Loucy (cell line): ENCODE measurements at regions not wholly inside any gene's neighbourhood (a gene's known extent, or its start where the extent isn't known, plus 50 kb on each side); places are given as distances from the start of the nearest gene placed in this dataset.

Experiments
- H2AFZ ChIP-seq: fragments of 200-600 bp; sonication (generic); 2 replicates; pipeline ENCODE4 v1.6.0; 2016; ENCODE audit warnings: antibody characterized with exemption, mild to moderate bottlenecking, low read length, moderate library complexity
- H3F3A ChIP-seq: fragments of 200-600 bp; 2 replicates; pipeline ENCODE4 v1.6.0; 2016; ENCODE audit warnings: antibody characterized with exemption, low read depth, mild to moderate bottlenecking
- H3K27me3 ChIP-seq: fragments of 200-600 bp; sonication (generic); 2 replicates; pipeline ENCODE4 v1.6.1; 2014; ENCODE audit warnings: low read length, mild to moderate bottlenecking; ENCODE audit not compliant: insufficient read depth, poor library complexity, severe bottlenecking
- H3K36me3 ChIP-seq: fragments of 200-600 bp; sonication (generic); 2 replicates; pipeline ENCODE4 v1.6.1; 2016; ENCODE audit warnings: low read length; ENCODE audit not compliant: insufficient read depth
- H3K4me1 ChIP-seq: fragments of 200-600 bp; sonication (generic); 2 replicates; pipeline ENCODE4 v1.5.1; 2014; ENCODE audit warnings: low read length, mild to moderate bottlenecking; ENCODE audit not compliant: insufficient read depth, poor library complexity, severe bottlenecking
- H3K4me2 ChIP-seq: fragments of 200-600 bp; sonication (generic); 2 replicates; pipeline ENCODE4 v1.6.0; 2014; ENCODE audit warnings: antibody characterized with exemption, low read length, low read depth, mild to moderate bottlenecking; ENCODE audit not compliant: poor library complexity, severe bottlenecking
- H3K4me3 ChIP-seq: fragments of 200-600 bp; sonication (generic); 2 replicates; pipeline ENCODE4 v1.5.1; 2014; ENCODE audit warnings: low read length, mild to moderate bottlenecking, mixed read lengths; ENCODE audit not compliant: poor library complexity, severe bottlenecking
- H3K79me2 ChIP-seq: fragments of 200-600 bp; sonication (generic); 2 replicates; pipeline ENCODE4 v1.6.1; 2014; ENCODE audit warnings: low read length; ENCODE audit not compliant: insufficient read depth
- H3K9ac ChIP-seq: fragments of 200-600 bp; sonication (generic); 2 replicates; pipeline ENCODE4 v1.6.0; 2014; ENCODE audit warnings: mild to moderate bottlenecking, low read depth, low read length, moderate library complexity; ENCODE audit not compliant: poor library complexity, severe bottlenecking
- H3K9me2 ChIP-seq: fragments of 200-600 bp; sonication (generic); replicated peaks from 2 replicates; pipeline ENCODE4 v1.6.1; 2016; ENCODE audit warnings: low read depth, low read length, mixed read lengths
- H3K9me3 ChIP-seq: fragments of 200-600 bp; sonication (generic); 2 replicates; pipeline ENCODE4 v1.6.1; 2014; ENCODE audit warnings: mild to moderate bottlenecking, antibody characterized with exemption, low read length, low read depth; ENCODE audit not compliant: insufficient read depth
- H4K20me1 ChIP-seq: fragments of 200-600 bp; sonication (generic); 2 replicates; pipeline ENCODE4 v1.6.0; 2014; ENCODE audit warnings: antibody characterized with exemption, low read length, mild to moderate bottlenecking; ENCODE audit not compliant: insufficient read depth, poor library complexity, severe bottlenecking
- EZH2phosphoT487 ChIP-seq: fragments of 200-600 bp; IDR thresholded peaks from 2 replicates; pipeline ENCODE4 v1.6.1; 2018; ENCODE audit warnings: antibody characterized with exemption, mild to moderate bottlenecking, moderate library complexity, borderline replicate concordance
- TF ChIP-seq, protein P1 (sequence below): fragments of 200-600 bp; sonication (generic); conservative IDR thresholded peaks from 2 replicates; pipeline ENCODE4 v1.5.1; 2014; ENCODE audit warnings: mild to moderate bottlenecking, antibody characterized with exemption, low read length

DNA sequence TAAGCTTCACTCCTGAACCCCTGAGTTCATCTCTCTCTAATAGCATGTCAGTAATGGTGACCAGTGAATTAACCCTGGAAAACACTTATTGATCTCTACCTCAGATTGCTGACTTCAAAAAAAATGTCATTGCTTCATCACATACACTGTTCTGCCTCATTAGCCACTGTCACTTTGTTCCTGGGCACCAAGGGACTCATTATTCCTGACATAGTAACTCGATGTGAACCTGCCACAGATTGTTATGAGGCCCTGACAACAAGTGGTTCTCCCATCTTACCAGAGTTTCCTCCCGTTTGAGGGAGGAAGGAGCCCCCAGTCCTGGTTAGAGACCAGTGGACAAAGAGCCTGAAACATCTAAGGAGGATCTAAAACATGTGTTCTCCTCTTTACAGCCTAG, 403.3 kb upstream of the SMIM21 start:
- Histone ChIP-seq H3K36me3 (no peaks in the 10 kb centered on the region), H3K4me2 (no peak overlapping the region), H3K4me3 (no peak overlapping the region), H3K27me3 (no peaks in the 10 kb centered on the region), H3K79me2 (no peaks in the 10 kb centered on the region), H3K4me1 (no peaks in the 10 kb centered on the region), H3F3A (no peaks in the 10 kb centered on the region), H4K20me1 (no peaks in the 10 kb centered on the region), H3K9me3 (no peaks in the 10 kb centered on the region), H2AFZ (no peak overlapping the region), H3K9ac (no peak overlapping the region), H3K9me2 (no peaks in the 10 kb centered on the region)
- TF ChIP-seq, protein P1, sequence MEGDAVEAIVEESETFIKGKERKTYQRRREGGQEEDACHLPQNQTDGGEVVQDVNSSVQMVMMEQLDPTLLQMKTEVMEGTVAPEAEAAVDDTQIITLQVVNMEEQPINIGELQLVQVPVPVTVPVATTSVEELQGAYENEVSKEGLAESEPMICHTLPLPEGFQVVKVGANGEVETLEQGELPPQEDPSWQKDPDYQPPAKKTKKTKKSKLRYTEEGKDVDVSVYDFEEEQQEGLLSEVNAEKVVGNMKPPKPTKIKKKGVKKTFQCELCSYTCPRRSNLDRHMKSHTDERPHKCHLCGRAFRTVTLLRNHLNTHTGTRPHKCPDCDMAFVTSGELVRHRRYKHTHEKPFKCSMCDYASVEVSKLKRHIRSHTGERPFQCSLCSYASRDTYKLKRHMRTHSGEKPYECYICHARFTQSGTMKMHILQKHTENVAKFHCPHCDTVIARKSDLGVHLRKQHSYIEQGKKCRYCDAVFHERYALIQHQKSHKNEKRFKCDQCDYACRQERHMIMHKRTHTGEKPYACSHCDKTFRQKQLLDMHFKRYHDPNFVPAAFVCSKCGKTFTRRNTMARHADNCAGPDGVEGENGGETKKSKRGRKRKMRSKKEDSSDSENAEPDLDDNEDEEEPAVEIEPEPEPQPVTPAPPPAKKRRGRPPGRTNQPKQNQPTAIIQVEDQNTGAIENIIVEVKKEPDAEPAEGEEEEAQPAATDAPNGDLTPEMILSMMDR = no peak
- no peak for TF ChIP-seq EZH2phosphoT487

DNA sequence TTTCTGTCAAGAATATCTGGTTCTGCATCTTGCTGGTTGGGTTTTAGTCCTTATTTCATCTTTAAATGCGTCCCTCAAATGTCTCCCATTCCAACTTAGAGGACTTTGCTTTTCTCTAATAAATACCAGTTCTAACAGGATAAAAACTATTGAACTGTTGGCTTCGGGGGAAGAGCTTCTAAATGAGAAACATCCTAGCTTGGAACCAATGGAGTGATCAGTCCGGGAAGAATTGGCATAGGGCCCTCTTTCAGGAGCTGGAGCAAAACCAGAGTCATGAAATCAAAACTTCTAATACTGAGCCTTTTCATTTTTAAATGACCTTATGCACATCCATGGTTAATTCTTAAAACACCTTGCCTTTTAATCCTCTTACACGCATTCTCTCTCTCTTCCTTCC, 401.6 kb upstream of the SMIM21 start:
- Histone ChIP-seq H4K20me1 (no peaks in the 10 kb centered on the region), H2AFZ (no peak overlapping the region), H3K9me3 (no peaks in the 10 kb centered on the region; the same call in 1 of the 2 replicates), H3K9ac (no peak overlapping the region), H3K4me2 (no peak overlapping the region), H3F3A (no peaks in the 10 kb centered on the region), H3K4me3 (no peak overlapping the region), H3K9me2 (no peaks in the 10 kb centered on the region), H3K27me3 (no peaks in the 10 kb centered on the region), H3K4me1 (no peaks in the 10 kb centered on the region), H3K36me3 (no peaks in the 10 kb centered on the region), H3K79me2 (no peaks in the 10 kb centered on the region)
- TF ChIP-seq, protein P1 = no peak
- TF ChIP-seq EZH2phosphoT487 = no peak

DNA sequence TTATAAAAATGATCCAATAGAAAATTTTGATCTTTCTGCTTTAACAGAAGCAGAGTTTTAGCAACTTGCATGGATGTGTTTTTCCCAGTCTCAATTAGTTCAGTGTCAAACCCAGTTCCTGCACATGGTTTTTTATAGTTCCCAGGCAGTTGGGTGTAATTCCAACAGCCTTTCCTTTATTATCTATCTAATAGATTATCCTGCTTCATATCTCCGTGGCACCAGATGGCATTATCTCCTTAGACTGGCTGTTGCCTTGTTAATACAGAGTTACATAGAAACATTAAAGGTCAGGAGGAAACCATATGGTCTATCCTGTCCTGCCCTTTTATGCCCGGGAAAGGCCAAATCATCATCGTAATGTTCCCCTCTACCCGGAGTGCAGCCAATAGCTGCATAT, 400.9 kb upstream of the SMIM21 start:
- H4K20me1 ChIP-seq = no peaks in the 10 kb centered on the region
- no peak overlapping the region for H3K4me3 ChIP-seq
- no peak overlapping the region for H3K4me2 ChIP-seq
- H2AFZ ChIP-seq = no peak overlapping the region
- H3K36me3 ChIP-seq = no peaks in the 10 kb centered on the region
- no peaks in the 10 kb centered on the region for H3F3A ChIP-seq
- H3K9ac ChIP-seq = no peak overlapping the region
- no peaks in the 10 kb centered on the region for H3K27me3 ChIP-seq
- H3K4me1 ChIP-seq = no peaks in the 10 kb centered on the region
- H3K79me2 ChIP-seq = no peaks in the 10 kb centered on the region
- TF ChIP-seq, protein P1 = no peak
- H3K9me2 ChIP-seq = no peaks in the 10 kb centered on the region
- H3K9me3 ChIP-seq = no peaks in the 10 kb centered on the region; the same call in 1 of the 2 replicates
